GM23338 (cell line): ENCODE measurements at regions not wholly inside any gene's neighbourhood (a gene's known extent, or its start where the extent isn't known, plus 50 kb on each side); places are given as distances from the start of the nearest gene placed in this dataset.

Experiments
- ATAC-seq: fragments of 200-7000 bp; cut with Tn5 transposase; 3 replicates; pipeline ENCODE4 v1.9.1; 2020
- DNase-seq: peaks from one replicate; pipeline ENCODE4 v3.0.0-alpha.2; 2015; ENCODE audit warnings: low spot score
- H2AFZ ChIP-seq: fragments of 200-600 bp; sonication (generic); 2 replicates; pipeline ENCODE4 v1.8.0; 2016; ENCODE audit warnings: antibody characterized with exemption, mild to moderate bottlenecking, moderate library complexity
- H3F3A ChIP-seq: fragments of 200-600 bp; sonication (generic); replicated peaks from 2 replicates; pipeline ENCODE4 v1.8.0; 2017; ENCODE audit warnings: antibody characterized with exemption, mixed run types, low read depth
- H3K27ac ChIP-seq: fragments of 200-600 bp; sonication (generic); 2 replicates; pipeline ENCODE4 v1.6.1; 2016; ENCODE audit warnings: low read depth
- H3K27me3 ChIP-seq: fragments of 200-600 bp; sonication (generic); 2 replicates; pipeline ENCODE4 v1.8.0; 2016; ENCODE audit warnings: mild to moderate bottlenecking, mixed run types, moderate library complexity; ENCODE audit not compliant: insufficient read depth
- H3K36me3 ChIP-seq: fragments of 200-600 bp; sonication (generic); 2 replicates; pipeline ENCODE4 v1.8.0; 2016; ENCODE audit warnings: mild to moderate bottlenecking; ENCODE audit not compliant: insufficient read depth
- H3K4me1 ChIP-seq: fragments of 200-600 bp; sonication (generic); 2 replicates; pipeline ENCODE4 v1.8.0; 2016; ENCODE audit warnings: mild to moderate bottlenecking, moderate library complexity; ENCODE audit not compliant: insufficient read depth
- H3K4me2 ChIP-seq: fragments of 200-600 bp; sonication (generic); 2 replicates; pipeline ENCODE4 v1.7.1; 2017; ENCODE audit warnings: mixed run types
- H3K4me3 ChIP-seq: fragments of 200-600 bp; sonication (generic); 2 replicates; pipeline ENCODE4 v1.6.1; 2016; ENCODE audit warnings: mixed run types
- H3K79me2 ChIP-seq: fragments of 200-600 bp; sonication (generic); replicated peaks from 2 replicates; pipeline ENCODE4 v1.8.0; 2017; ENCODE audit warnings: mild to moderate bottlenecking; ENCODE audit not compliant: insufficient read depth
- H3K9me2 ChIP-seq: fragments of 200-600 bp; sonication (generic); 2 replicates; pipeline ENCODE4 v1.8.0; 2017; ENCODE audit not compliant: insufficient read depth
- H4K20me1 ChIP-seq: fragments of 200-600 bp; sonication (generic); replicated peaks from 2 replicates; pipeline ENCODE4 v1.8.0; 2017; ENCODE audit warnings: mild to moderate bottlenecking; ENCODE audit not compliant: insufficient read depth
- H3K27ac Mint-ChIP-seq: 2 replicates; pipeline ENCODE4 v1.8.0; 2020; ENCODE audit warnings: inconsistent platforms, mild to moderate bottlenecking, moderate library complexity, mixed read lengths
- H3K27me3 Mint-ChIP-seq: 3 replicates; pipeline ENCODE4 v1.8.0; 2022; ENCODE audit warnings: low read depth, mild to moderate bottlenecking, moderate library complexity, mixed read lengths, inconsistent platforms; ENCODE audit not compliant: insufficient read depth, poor library complexity
- H3K36me3 Mint-ChIP-seq: 3 replicates; pipeline ENCODE4 v1.8.0; 2021; ENCODE audit warnings: low read depth, mild to moderate bottlenecking, inconsistent platforms, moderate library complexity, mixed read lengths
- H3K4me1 Mint-ChIP-seq: 3 replicates; pipeline ENCODE4 v1.8.0; 2020; ENCODE audit warnings: mild to moderate bottlenecking, inconsistent platforms, mixed read lengths
- H3K4me3 Mint-ChIP-seq: 3 replicates; pipeline ENCODE4 v1.8.0; 2021; ENCODE audit warnings: moderate library complexity, mild to moderate bottlenecking, inconsistent platforms, mixed read lengths
- H3K9me3 Mint-ChIP-seq: 3 replicates; pipeline ENCODE4 v1.8.0; 2020; ENCODE audit warnings: moderate library complexity, mild to moderate bottlenecking, inconsistent platforms, mixed read lengths
- CREB1 ChIP-seq: fragments of 250-450 bp; sonication (Bioruptor Pico); IDR thresholded peaks from 2 replicates; pipeline ENCODE4 v1.5.0; 2020; ENCODE audit warnings: low read depth, mild to moderate bottlenecking, moderate library complexity
- ETS1 ChIP-seq: IDR thresholded peaks from 2 replicates; pipeline ENCODE4 v1.6.1; 2016; ENCODE audit warnings: antibody characterized with exemption
- EZH2 ChIP-seq: fragments of 200-600 bp; sonication (generic); IDR thresholded peaks from one replicate; pipeline ENCODE4 v1.8.0; 2017; ENCODE audit warnings: antibody characterized with exemption, mild to moderate bottlenecking, low read depth; ENCODE audit not compliant: unreplicated experiment
- EZH2phosphoT487 ChIP-seq: fragments of 200-600 bp; sonication (generic); IDR thresholded peaks from one replicate; pipeline ENCODE4 v1.8.1; 2018; ENCODE audit warnings: antibody characterized with exemption; ENCODE audit not compliant: unreplicated experiment
- JUNB ChIP-seq: IDR thresholded peaks from one replicate; pipeline ENCODE4 v1.6.1; 2016; ENCODE audit warnings: antibody characterized with exemption; ENCODE audit not compliant: unreplicated experiment
- NANOG ChIP-seq: IDR thresholded peaks from 2 replicates; pipeline ENCODE4 v1.6.1; 2016; ENCODE audit warnings: antibody characterized with exemption, borderline replicate concordance
- POLR2AphosphoS5 ChIP-seq: IDR thresholded peaks from 2 replicates; pipeline ENCODE4 v1.6.1; 2016; ENCODE audit warnings: antibody characterized with exemption, low read depth
- REST ChIP-seq: IDR thresholded peaks from one replicate; pipeline ENCODE4 v1.6.1; 2018; ENCODE audit warnings: antibody characterized with exemption; ENCODE audit not compliant: unreplicated experiment
- STAT1 ChIP-seq: IDR thresholded peaks from one replicate; pipeline ENCODE4 v1.6.1; 2016; ENCODE audit warnings: antibody characterized with exemption; ENCODE audit not compliant: unreplicated experiment
- ZNF114 ChIP-seq: fragments of 250-450 bp; sonication (Bioruptor Pico); IDR thresholded peaks from 2 replicates; pipeline ENCODE4 v1.5.0; 2020; ENCODE audit warnings: mild to moderate bottlenecking, moderate library complexity
- ZNF331 ChIP-seq: fragments of 250-450 bp; sonication (Bioruptor Pico); IDR thresholded peaks from 2 replicates; pipeline ENCODE4 v1.5.0; 2020; ENCODE audit warnings: low read depth, mild to moderate bottlenecking, moderate library complexity
- TF ChIP-seq, protein P1 (sequence below): fragments of 250-450 bp; sonication (Bioruptor Pico); IDR thresholded peaks from 2 replicates; pipeline ENCODE4 v1.5.0; 2020; ENCODE audit warnings: mild to moderate bottlenecking, moderate library complexity
- TF ChIP-seq, protein P2 (sequence below), 2 experiments: fragments of 200-600 bp in 1 of 2; sonication (generic) in 1 of 2; conservative IDR thresholded peaks; 2 replicates each; pipeline versions ENCODE4 v1.5.1 to v1.6.1; 2016 to 2017; ENCODE audit warnings: antibody characterized with exemption in 2 of 2, low read depth in 2 of 2, mild to moderate bottlenecking in 2 of 2, moderate library complexity in 1 of 2

DNA sequence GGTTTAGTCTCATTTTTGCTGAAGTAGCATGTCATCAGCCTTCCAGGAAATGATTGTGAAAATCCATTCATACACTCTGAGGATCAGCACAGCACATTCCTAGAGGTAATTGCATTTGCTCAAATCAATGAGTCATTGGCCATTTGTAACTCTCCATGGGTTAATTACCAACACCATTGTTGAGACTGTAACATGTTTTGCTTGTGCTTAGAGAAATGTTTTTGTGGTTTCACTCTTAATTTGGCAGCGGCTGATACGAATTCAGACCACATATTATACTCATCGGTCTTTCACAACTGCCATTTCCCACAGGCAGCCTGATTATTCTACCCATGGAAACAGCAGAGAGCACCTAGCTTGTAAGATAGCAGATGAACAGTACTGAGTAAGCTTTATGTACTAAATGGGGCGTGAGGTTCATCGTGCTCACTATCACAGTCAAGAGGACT lies 110.3 kb downstream of the NHLRC3 start:
- Histone ChIP-seq H3K79me2 (no peaks in the 10 kb centered on the region), H3K9me2 (no peaks in the 10 kb centered on the region; the same call in 1 of the 2 replicates), H4K20me1 (no peaks in the 10 kb centered on the region), H3F3A (no peaks in the 10 kb centered on the region), H3K27ac (no peak overlapping the region), H3K36me3 (no peaks in the 10 kb centered on the region), H3K4me1 (no peaks in the 10 kb centered on the region), H3K4me3 (no peak overlapping the region), H3K27me3 (no peaks in the 10 kb centered on the region; the same call in 1 of the 2 replicates), H3K4me2 (no peak overlapping the region), H2AFZ (peak overlapping the region; percentile 1; the same call in 1 of the 2 replicates)
- no peaks in the 10 kb centered on the region for H3K9me3 Mint-ChIP-seq
- no peak for ATAC-seq
- H3K4me3 Mint-ChIP-seq: no peak overlapping the region
- H3K36me3 Mint-ChIP-seq: no peaks in the 10 kb centered on the region
- DNase-seq: no peak
- no peak overlapping the region for H3K27ac Mint-ChIP-seq
- TF ChIP-seq REST (no peak), EZH2phosphoT487 (no peak), STAT1 (no peak), JUNB (no peak), NANOG (no peak), ZNF114 (CRISPR knock-in tag) (no peak), EZH2 (no peak), CREB1 (CRISPR knock-in tag) (no peak), POLR2AphosphoS5 (no peak), ETS1 (no peak), ZNF331 (CRISPR knock-in tag) (no peak)
- TF ChIP-seq, protein P1, sequence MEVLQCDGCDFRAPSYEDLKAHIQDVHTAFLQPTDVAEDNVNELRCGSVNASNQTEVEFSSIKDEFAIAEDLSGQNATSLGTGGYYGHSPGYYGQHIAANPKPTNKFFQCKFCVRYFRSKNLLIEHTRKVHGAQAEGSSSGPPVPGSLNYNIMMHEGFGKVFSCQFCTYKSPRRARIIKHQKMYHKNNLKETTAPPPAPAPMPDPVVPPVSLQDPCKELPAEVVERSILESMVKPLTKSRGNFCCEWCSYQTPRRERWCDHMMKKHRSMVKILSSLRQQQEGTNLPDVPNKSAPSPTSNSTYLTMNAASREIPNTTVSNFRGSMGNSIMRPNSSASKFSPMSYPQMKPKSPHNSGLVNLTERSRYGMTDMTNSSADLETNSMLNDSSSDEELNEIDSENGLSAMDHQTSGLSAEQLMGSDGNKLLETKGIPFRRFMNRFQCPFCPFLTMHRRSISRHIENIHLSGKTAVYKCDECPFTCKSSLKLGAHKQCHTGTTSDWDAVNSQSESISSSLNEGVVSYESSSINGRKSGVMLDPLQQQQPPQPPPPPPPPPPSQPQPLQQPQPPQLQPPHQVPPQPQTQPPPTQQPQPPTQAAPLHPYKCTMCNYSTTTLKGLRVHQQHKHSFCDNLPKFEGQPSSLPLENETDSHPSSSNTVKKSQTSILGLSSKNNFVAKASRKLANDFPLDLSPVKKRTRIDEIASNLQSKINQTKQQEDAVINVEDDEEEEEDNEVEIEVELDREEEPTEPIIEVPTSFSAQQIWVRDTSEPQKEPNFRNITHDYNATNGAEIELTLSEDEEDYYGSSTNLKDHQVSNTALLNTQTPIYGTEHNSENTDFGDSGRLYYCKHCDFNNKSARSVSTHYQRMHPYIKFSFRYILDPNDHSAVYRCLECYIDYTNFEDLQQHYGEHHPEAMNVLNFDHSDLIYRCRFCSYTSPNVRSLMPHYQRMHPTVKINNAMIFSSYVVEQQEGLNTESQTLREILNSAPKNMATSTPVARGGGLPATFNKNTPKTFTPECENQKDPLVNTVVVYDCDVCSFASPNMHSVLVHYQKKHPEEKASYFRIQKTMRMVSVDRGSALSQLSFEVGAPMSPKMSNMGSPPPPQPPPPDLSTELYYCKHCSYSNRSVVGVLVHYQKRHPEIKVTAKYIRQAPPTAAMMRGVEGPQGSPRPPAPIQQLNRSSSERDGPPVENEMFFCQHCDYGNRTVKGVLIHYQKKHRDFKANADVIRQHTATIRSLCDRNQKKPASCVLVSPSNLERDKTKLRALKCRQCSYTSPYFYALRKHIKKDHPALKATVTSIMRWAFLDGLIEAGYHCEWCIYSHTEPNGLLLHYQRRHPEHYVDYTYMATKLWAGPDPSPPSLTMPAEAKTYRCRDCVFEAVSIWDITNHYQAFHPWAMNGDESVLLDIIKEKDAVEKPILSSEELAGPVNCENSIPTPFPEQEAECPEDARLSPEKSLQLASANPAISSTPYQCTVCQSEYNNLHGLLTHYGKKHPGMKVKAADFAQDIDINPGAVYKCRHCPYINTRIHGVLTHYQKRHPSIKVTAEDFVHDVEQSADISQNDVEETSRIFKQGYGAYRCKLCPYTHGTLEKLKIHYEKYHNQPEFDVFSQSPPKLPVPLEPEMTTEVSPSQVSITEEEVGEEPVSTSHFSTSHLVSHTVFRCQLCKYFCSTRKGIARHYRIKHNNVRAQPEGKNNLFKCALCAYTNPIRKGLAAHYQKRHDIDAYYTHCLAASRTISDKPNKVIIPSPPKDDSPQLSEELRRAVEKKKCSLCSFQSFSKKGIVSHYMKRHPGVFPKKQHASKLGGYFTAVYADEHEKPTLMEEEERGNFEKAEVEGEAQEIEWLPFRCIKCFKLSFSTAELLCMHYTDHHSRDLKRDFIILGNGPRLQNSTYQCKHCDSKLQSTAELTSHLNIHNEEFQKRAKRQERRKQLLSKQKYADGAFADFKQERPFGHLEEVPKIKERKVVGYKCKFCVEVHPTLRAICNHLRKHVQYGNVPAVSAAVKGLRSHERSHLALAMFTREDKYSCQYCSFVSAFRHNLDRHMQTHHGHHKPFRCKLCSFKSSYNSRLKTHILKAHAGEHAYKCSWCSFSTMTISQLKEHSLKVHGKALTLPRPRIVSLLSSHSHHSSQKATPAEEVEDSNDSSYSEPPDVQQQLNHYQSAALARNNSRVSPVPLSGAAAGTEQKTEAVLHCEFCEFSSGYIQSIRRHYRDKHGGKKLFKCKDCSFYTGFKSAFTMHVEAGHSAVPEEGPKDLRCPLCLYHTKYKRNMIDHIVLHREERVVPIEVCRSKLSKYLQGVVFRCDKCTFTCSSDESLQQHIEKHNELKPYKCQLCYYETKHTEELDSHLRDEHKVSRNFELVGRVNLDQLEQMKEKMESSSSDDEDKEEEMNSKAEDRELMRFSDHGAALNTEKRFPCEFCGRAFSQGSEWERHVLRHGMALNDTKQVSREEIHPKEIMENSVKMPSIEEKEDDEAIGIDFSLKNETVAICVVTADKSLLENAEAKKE: no peak
- TF ChIP-seq, protein P2, sequence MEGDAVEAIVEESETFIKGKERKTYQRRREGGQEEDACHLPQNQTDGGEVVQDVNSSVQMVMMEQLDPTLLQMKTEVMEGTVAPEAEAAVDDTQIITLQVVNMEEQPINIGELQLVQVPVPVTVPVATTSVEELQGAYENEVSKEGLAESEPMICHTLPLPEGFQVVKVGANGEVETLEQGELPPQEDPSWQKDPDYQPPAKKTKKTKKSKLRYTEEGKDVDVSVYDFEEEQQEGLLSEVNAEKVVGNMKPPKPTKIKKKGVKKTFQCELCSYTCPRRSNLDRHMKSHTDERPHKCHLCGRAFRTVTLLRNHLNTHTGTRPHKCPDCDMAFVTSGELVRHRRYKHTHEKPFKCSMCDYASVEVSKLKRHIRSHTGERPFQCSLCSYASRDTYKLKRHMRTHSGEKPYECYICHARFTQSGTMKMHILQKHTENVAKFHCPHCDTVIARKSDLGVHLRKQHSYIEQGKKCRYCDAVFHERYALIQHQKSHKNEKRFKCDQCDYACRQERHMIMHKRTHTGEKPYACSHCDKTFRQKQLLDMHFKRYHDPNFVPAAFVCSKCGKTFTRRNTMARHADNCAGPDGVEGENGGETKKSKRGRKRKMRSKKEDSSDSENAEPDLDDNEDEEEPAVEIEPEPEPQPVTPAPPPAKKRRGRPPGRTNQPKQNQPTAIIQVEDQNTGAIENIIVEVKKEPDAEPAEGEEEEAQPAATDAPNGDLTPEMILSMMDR (conservative IDR thresholded peaks at IDR 0.05; ENCODE audit: low read depth in 2 of 2): no peak
- no peaks in the 10 kb centered on the region for H3K27me3 Mint-ChIP-seq
- H3K4me1 Mint-ChIP-seq: no peaks in the 10 kb centered on the region; the same call in 2 of the 3 replicates
